ENCODE measurements at regions not wholly inside any gene's neighbourhood (a gene's known extent, or its start where the extent isn't known, plus 50 kb on each side); places are given as distances from the start of the nearest gene placed in this dataset.

- no peak for TF ChIP-seq EZH2phosphoT487 (IDR thresholded peaks at IDR 0.05; ENCODE audit: low read depth, severe bottlenecking, unreplicated experiment)
- TF ChIP-seq, protein P1, sequence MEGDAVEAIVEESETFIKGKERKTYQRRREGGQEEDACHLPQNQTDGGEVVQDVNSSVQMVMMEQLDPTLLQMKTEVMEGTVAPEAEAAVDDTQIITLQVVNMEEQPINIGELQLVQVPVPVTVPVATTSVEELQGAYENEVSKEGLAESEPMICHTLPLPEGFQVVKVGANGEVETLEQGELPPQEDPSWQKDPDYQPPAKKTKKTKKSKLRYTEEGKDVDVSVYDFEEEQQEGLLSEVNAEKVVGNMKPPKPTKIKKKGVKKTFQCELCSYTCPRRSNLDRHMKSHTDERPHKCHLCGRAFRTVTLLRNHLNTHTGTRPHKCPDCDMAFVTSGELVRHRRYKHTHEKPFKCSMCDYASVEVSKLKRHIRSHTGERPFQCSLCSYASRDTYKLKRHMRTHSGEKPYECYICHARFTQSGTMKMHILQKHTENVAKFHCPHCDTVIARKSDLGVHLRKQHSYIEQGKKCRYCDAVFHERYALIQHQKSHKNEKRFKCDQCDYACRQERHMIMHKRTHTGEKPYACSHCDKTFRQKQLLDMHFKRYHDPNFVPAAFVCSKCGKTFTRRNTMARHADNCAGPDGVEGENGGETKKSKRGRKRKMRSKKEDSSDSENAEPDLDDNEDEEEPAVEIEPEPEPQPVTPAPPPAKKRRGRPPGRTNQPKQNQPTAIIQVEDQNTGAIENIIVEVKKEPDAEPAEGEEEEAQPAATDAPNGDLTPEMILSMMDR (IDR thresholded peaks at IDR 0.05; ENCODE audit: poor library complexity): no peak
These were observed 150.9 kb downstream of the OSTF1 start for GRCh38 chr9:75239176-75239575.

All from hepatocyte (in vitro differentiated cells).